ENCODE measurements at regions not wholly inside any gene's neighbourhood (a gene's known extent, or its start where the extent isn't known, plus 50 kb on each side); places are given as distances from the start of the nearest gene placed in this dataset.

GRCh38 chr7:54812756-54813322 lies 53.8 kb upstream of the SEC61G start:
- TF ChIP-seq CTCF (IDR thresholded peaks at IDR 0.05; ENCODE audit: poor library complexity, severe bottlenecking) (no peak), EZH2 (IDR thresholded peaks at IDR 0.05; ENCODE audit: borderline replicate concordance, insufficient read depth, low read length, poor library complexity, severe bottlenecking) (no peak)
